K562 (cell line): ENCODE measurements at regions not wholly inside any gene's neighbourhood (a gene's known extent, or its start where the extent isn't known, plus 50 kb on each side); places are given as distances from the start of the nearest gene placed in this dataset.

ENCODE experiments used
- ATAC-seq: fragments of 200-7000 bp; cut with Tn5 transposase; 3 replicates; pipeline ENCODE4 v1.9.1; 2020; ENCODE audit warnings: moderate library complexity
- BruUV-seq: library from RNA; stranded (reverse); fragments of 400-500 nt; replicated peaks from 2 replicates; lab custom pipeline; 2021; lab: Mats Ljungman, UMichigan
- CTCF ChIA-PET: fragments of 300-600 bp; formaldehyde crosslinking; extraction: SDS; loops from one replicate; lab custom pipeline; 2021; ENCODE audit warnings: low intra/inter-chr PET ratio; lab: Yijun Ruan, JAX
- POLR2A ChIA-PET: fragments of 300-600, 350-650 bp; sonication (Branson Sonifier 250); formaldehyde crosslinking; extraction: SDS; loops from one replicate; lab custom pipeline; 2021; ENCODE audit warnings: antibody characterized with exemption, inconsistent platforms; lab: Yijun Ruan, JAX
- DNase-seq, 4 experiments: peaks; one replicate each; pipeline versions ENCODE4 v3.0.0 to v3.0.0-alpha.2; 2011 to 2018; ENCODE audit warnings: low spot score in 3 of 4, mixed read lengths in 3 of 4; ENCODE audit errors: extremely low read depth in 1 of 4
- FAIRE-seq: peaks from 2 replicates; lab custom pipeline; 2011; peaks lifted over from hg19 to GRCh38; lab: Jason Lieb, UNC
- H2AFZ ChIP-seq: 2 replicates; pipeline ENCODE4 v1.6.0; 2011; ENCODE audit warnings: low read depth, low read length, control low read depth, inconsistent platforms
- H3K27ac ChIP-seq: fragments of 200-600 bp; 3 replicates; pipeline ENCODE4 v1.8.0; 2011; ENCODE audit warnings: low read depth, mild to moderate bottlenecking, control low read depth, inconsistent platforms, low read length, moderate library complexity, mixed read lengths; ENCODE audit errors: extremely low read depth
- H3K27me3 ChIP-seq, 2 experiments: fragments of 300-600 bp in 1 of 2; 2 replicates in 1 of 2; 3 replicates in 1 of 2; pipeline versions ENCODE4 v1.6.0 to v1.8.0; 2011; ENCODE audit warnings: inconsistent platforms in 2 of 2, low read length in 2 of 2, mild to moderate bottlenecking in 1 of 2, mixed read lengths in 1 of 2, moderate library complexity in 1 of 2; ENCODE audit not compliant: control insufficient read depth in 2 of 2, insufficient read depth in 2 of 2
- H3K36me3 ChIP-seq: fragments of 300-600 bp; 3 replicates; pipeline ENCODE4 v1.8.0; 2011; ENCODE audit warnings: mild to moderate bottlenecking, low read length, inconsistent platforms; ENCODE audit not compliant: control insufficient read depth, insufficient read depth
- H3K4me1 ChIP-seq, 2 experiments: fragments of 200-600 bp in 1 of 2; replicated peaks in 1 of 2; 2 replicates in 1 of 2; 3 replicates in 1 of 2; pipeline versions ENCODE4 v1.5.1 to v1.8.0; 2011; ENCODE audit warnings: inconsistent platforms in 2 of 2, low read length in 2 of 2, mild to moderate bottlenecking in 1 of 2, mixed read lengths in 1 of 2, moderate library complexity in 1 of 2; ENCODE audit not compliant: control insufficient read depth in 2 of 2, insufficient read depth in 2 of 2
- H3K4me2 ChIP-seq: 2 replicates; pipeline ENCODE4 v1.6.1; 2011; ENCODE audit warnings: low read length, control low read depth, inconsistent platforms, mixed read lengths; ENCODE audit not compliant: insufficient read depth
- H3K4me3 ChIP-seq: fragments of 200-600 bp; sonication (generic), shearing (Covaris generic); 2 replicates; pipeline ENCODE4 v1.5.1; 2016; ENCODE audit warnings: control low read depth, inconsistent platforms
- H3K79me2 ChIP-seq: fragments of 200-600 bp; 3 replicates; pipeline ENCODE4 v1.8.0; 2011; ENCODE audit warnings: low read length, inconsistent platforms; ENCODE audit not compliant: control insufficient read depth, insufficient read depth
- H3K9ac ChIP-seq, 2 experiments: 2 replicates each; pipeline versions ENCODE4 v1.6.0 to v1.6.1; 2011; ENCODE audit warnings: low read depth in 2 of 2, low read length in 2 of 2, control low read depth in 1 of 2, inconsistent platforms in 1 of 2, mild to moderate bottlenecking in 1 of 2, mixed read lengths in 1 of 2; ENCODE audit not compliant: insufficient read depth in 1 of 2
- H3K9me1 ChIP-seq: one replicate; pipeline ENCODE4 v1.6.0; 2011; ENCODE audit warnings: inconsistent platforms, mild to moderate bottlenecking, low read length, moderate library complexity; ENCODE audit not compliant: control insufficient read depth, insufficient read depth
- H3K9me3 ChIP-seq: replicated peaks from 2 replicates; pipeline ENCODE4 v1.5.1; 2011; ENCODE audit warnings: low read depth, low read length, inconsistent platforms; ENCODE audit not compliant: control insufficient read depth, insufficient read depth
- H4K20me1 ChIP-seq: replicated peaks from 2 replicates; pipeline ENCODE4 v1.6.1; 2011; ENCODE audit warnings: low read length, inconsistent platforms, mixed read lengths; ENCODE audit not compliant: control insufficient read depth, insufficient read depth
- NBN ChIP-seq: fragments of 450-650 bp; IDR thresholded peaks from 2 replicates; pipeline ENCODE4 v1.6.1; 2016; ENCODE audit warnings: low read depth, mild to moderate bottlenecking
- NONO ChIP-seq, 2 experiments: fragments of 200-400 bp in 1 of 2; fragments of 450-650 bp in 1 of 2; formaldehyde crosslinking in 1 of 2; IDR thresholded peaks; 2 replicates each; pipeline ENCODE4 v1.6.1; 2017; ENCODE audit warnings: low read depth in 2 of 2, mild to moderate bottlenecking in 2 of 2, moderate library complexity in 2 of 2, low read length in 1 of 2
- SAP30 ChIP-seq: fragments of 200-600 bp; sonication (generic); IDR thresholded peaks from 2 replicates; pipeline ENCODE4 v1.6.1; 2012; ENCODE audit warnings: borderline replicate concordance, low read depth, mild to moderate bottlenecking, moderate library complexity, low read length, control low read depth, inconsistent platforms; ENCODE audit not compliant: insufficient read depth, poor library complexity, severe bottlenecking
- TCF7L2 ChIP-seq: fragments of 150-350 bp; IDR thresholded peaks from 2 replicates; pipeline ENCODE4 v1.6.1; 2016; ENCODE audit warnings: low read depth, mild to moderate bottlenecking, low read length, moderate library complexity
- ZNF124 ChIP-seq: sonication (generic); formaldehyde crosslinking; IDR thresholded peaks from 2 replicates; pipeline ENCODE4 v1.8.1; 2022; ENCODE audit warnings: missing genetic modification reagents
- WGBS: fragments of 100-300 bp; shearing (Covaris generic); methylation state at CpG from one replicate; pipeline ENCODE4 v1.1.6; 2016; ENCODE audit warnings: low coverage, mixed read lengths; ENCODE audit not compliant: insufficient coverage; ENCODE audit errors: missing lambda C conversion rate; 5-methylcytosine and 5-hydroxymethylcytosine counted together
- in situ Hi-C: fragments of 300-500 bp; cut with MboI; formaldehyde crosslinking; loops from 4 replicates; pipeline ENCODE4 v1.15.0; 2018; ENCODE audit warnings: inconsistent platforms, mixed read lengths
- intact Hi-C: fragments of 100-400 bp; cut with micrococcal nuclease; formaldehyde crosslinking; loops from 2 replicates; pipeline ENCODE4 v1.14.2; 2022
- TF ChIP-seq, protein P1 (sequence below): sonication (generic); formaldehyde crosslinking; IDR thresholded peaks from 2 replicates; pipeline ENCODE4 v1.5.0; 2020; ENCODE audit warnings: missing genetic modification reagents

DNA sequence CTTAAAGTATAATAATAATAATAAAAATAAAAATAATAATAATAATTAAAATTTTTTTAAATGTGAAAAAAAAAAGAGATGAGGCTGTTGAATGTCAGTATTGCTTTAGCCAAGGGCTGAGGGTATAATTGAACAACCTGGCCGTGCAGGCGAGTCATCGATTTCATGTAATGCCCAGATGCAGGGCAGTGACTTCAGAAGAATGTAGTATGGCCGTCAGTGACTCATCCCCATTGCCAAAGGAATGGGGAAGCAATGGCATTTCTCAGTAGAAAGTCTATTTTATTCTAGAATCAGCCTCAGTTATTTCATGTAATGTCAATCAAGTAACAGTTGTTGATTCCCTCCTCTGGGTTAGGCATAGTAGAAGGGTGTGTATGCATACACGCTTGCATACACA is 516.4 kb downstream of the GLRX3 start:
- Histone ChIP-seq H3K79me2 (no peaks in the 10 kb centered on the region), H3K9ac (no peak overlapping the region), H3K36me3 (no peaks in the 10 kb centered on the region), H3K4me1 (no peaks in the 10 kb centered on the region), H3K9me3 (no peaks in the 10 kb centered on the region), H3K9me1 (no peaks in the 10 kb centered on the region), H3K27me3 (peaks cover 0 to 3% of the 10 kb centered on the region in 2 experiments; a peak in 1 of 5 replicates), H4K20me1 (no peaks in the 10 kb centered on the region), H3K27ac (no peak overlapping the region), H3K4me3 (no peak overlapping the region), H2AFZ (no peak overlapping the region), H3K4me2 (no peak overlapping the region)
- intact Hi-C loops (no loop called here), in situ Hi-C loops (no loop called here)
- CTCF ChIA-PET: no interaction called here
- ATAC-seq (no peak), FAIRE-seq (no peak), DNase-seq (no peak)
- TF ChIP-seq SAP30: no peak
- POLR2A ChIA-PET: no interaction called here
- BruUV-seq: no TSS peak
- 0% methylated on average over 5 of the region's 5 CpGs for WGBS

DNA sequence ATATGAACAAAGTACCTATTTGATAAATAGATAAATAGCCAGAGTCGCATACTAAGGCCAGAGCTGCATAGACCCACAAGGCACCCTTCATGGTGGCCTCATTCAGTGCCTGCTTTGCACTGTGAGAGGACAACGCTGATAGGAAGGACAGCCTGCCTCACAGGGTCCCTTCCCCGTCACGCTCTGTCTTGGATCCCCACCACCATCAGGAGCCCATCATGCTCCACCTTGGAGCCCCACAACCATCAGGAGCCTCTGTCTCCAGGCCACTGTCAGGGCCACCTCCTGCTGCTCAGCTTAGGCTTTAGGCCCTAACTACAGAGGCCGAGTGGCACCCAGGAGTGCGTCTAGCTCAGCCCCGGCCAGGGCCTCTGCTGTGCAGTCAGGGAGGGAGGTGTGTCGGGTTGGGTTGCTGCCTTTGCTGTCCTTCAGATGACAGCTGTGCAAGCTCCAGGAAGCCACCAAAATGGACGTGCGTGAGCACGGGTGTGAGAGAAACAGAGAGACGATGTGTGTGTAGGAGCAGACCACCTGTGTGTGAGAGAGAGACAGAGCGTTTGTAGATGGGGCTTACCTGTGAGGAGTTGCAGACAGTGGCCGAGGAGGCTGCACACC is 516.9 kb downstream of the GLRX3 start:
- intact Hi-C loops (no loop called here), in situ Hi-C loops (no loop called here)
- FAIRE-seq (no peak), ATAC-seq (no peak), DNase-seq (no peak)
- H3K27ac ChIP-seq: no peak overlapping the region
- no peak overlapping the region for H3K4me3 ChIP-seq
- no peak overlapping the region for H3K4me2 ChIP-seq
- no peaks in the 10 kb centered on the region for H3K36me3 ChIP-seq
- CTCF ChIA-PET: no interaction called here
- no peaks in the 10 kb centered on the region for H3K4me1 ChIP-seq
- H3K9me1 ChIP-seq: no peaks in the 10 kb centered on the region
- no peak overlapping the region for H3K9ac ChIP-seq
- H4K20me1 ChIP-seq: no peaks in the 10 kb centered on the region
- WGBS: 0% methylated on average over 10 of the region's 14 CpGs
- no peak overlapping the region for H2AFZ ChIP-seq
- no peaks in the 10 kb centered on the region for H3K79me2 ChIP-seq
- no TSS peak for BruUV-seq
- POLR2A ChIA-PET: no interaction called here
- peaks cover 0 to 3% of the 10 kb centered on the region in 2 experiments; a peak in 1 of 5 replicates for H3K27me3 ChIP-seq
- H3K9me3 ChIP-seq: no peaks in the 10 kb centered on the region
- TF ChIP-seq NONO (IDR thresholded peaks at IDR 0.05; ENCODE audit: low read depth in 2 of 2, low read length in 1 of 2) (no peak), TCF7L2 (no peak), ZNF124 (no peak), NBN (no peak)
- TF ChIP-seq, protein P1, sequence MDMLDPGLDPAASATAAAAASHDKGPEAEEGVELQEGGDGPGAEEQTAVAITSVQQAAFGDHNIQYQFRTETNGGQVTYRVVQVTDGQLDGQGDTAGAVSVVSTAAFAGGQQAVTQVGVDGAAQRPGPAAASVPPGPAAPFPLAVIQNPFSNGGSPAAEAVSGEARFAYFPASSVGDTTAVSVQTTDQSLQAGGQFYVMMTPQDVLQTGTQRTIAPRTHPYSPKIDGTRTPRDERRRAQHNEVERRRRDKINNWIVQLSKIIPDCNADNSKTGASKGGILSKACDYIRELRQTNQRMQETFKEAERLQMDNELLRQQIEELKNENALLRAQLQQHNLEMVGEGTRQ (CRISPR knock-in tag): no peak
